KOPT-K1 (cell line): ENCODE measurements at regions not wholly inside any gene's neighbourhood (a gene's known extent, or its start where the extent isn't known, plus 50 kb on each side); places are given as distances from the start of the nearest gene placed in this dataset.

ENCODE experiments used
- H3K27ac ChIP-seq: fragments of 200-600 bp; sonication (generic); 2 replicates; pipeline ENCODE4 v1.5.1; 2016; ENCODE audit warnings: antibody characterized with exemption, mild to moderate bottlenecking, low read depth, low read length; ENCODE audit not compliant: poor library complexity, severe bottlenecking
- H3K36me3 ChIP-seq: fragments of 200-600 bp; sonication (generic); 2 replicates; pipeline ENCODE4 v1.5.1; 2017; ENCODE audit warnings: antibody characterized with exemption, mild to moderate bottlenecking, low read length, moderate library complexity; ENCODE audit not compliant: insufficient read depth
- H3K9me3 ChIP-seq: fragments of 200-600 bp; sonication (generic); 2 replicates; pipeline ENCODE4 v1.5.1; 2017; ENCODE audit warnings: antibody characterized with exemption, low read length, mild to moderate bottlenecking; ENCODE audit not compliant: insufficient read depth, poor library complexity, severe bottlenecking

DNA sequence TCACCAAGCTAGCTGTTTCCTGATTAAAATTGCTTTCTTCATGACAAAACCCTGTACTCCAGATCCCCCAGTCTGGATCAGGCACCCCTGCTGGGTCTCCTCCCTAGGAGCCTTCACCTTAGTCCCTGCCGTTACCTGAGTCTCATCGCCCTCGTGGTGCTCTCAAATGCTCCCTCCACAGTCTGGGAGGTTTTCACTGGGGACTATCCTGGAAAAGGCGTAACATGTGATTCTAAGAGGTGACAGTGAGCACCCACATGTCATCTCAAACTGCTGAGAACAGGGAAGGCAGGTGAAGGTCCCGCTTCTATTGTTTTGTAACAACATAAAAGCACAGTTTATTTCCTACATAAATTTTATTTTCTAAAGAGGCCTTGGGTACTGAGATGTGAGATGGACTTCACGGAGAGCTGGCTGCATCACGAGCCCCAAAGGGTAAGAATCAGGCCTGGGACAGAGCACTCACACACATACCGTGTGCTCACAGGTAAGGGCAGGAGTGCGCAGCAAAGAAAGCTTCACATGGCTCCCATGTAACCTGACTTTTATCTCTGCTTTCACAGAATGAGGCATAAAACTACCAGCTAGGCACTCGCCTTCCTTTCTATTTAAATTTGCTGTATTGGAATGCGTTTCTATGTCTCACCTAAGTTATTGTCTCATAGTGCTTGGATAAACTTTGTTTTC is 531.5 kb downstream of the RNF144A start:
- no peaks in the 10 kb centered on the region for H3K9me3 ChIP-seq
- no peaks in the 10 kb centered on the region for H3K36me3 ChIP-seq
- no peak overlapping the region for H3K27ac ChIP-seq

DNA sequence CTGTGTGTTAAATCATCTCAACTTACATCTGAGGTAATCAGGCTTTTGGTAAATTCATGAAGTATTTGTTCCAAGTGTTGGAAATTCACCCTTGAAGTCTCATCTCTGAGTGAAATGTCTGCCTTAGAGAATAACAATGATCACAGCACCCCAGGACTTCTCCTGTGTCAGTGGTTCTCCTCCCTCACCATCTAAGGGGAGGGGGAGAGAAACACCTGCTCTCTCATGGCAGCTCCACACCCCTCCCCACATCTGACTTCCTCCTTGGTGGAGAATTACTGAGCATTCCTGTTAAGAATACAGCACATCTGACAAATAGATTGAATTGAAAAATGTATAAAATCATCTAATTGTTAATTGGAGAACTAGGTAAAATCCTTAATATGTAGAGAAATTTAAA is 532.1 kb downstream of the RNF144A start:
- H3K36me3 ChIP-seq, result no peaks in the 10 kb centered on the region
- H3K9me3 ChIP-seq, result no peaks in the 10 kb centered on the region
- H3K27ac ChIP-seq, result no peak overlapping the region

DNA sequence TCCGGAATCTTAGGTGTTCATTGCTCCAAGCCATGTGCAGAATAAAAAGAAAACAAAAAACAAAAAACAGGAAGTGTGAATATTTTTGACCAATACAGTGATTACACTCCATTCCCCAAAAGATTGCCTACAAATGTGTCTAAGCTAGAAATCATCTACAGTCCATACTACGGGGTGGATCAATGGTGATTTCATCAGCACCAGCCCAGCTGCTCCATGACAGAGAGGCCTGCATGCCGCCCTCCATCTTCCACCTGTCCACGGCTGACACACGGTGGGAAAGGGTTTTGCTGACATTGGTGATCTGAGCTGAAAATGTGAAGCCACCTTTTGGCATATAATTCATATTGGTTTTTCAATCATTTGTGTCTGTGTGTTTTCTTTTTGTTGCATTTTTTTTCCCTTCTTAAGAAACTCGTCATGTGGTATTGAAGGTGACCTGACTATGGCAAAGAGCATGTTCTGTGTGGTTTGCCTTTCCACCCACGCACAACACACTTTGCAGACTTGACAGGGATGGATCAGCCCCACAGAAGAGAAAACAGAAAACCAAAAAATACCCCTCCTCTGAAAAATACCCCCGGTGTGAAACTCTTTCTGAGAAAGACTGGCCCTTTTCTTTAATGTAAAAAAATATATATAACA is 533.1 kb downstream of the RNF144A start:
- Histone ChIP-seq H3K36me3 (no peaks in the 10 kb centered on the region), H3K27ac (no peak overlapping the region), H3K9me3 (no peaks in the 10 kb centered on the region)

DNA sequence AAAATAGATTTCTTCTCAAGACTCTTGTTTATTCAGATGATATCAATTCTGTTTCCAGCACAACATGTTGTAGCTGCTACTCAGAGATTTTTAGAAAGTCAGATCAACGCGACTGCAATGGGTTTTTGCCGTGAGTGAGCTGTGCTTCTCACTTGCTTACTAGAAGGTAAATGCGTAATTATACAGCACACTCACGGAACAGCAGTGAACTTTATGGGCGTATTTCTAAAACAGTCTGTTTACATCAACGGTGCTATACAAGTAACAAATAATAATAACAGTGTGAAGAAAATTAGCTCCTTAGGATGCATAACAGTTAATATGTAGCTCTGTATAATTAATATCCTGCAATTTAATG is 533.6 kb downstream of the RNF144A start:
- Histone ChIP-seq H3K36me3 (no peaks in the 10 kb centered on the region), H3K27ac (no peak overlapping the region), H3K9me3 (no peaks in the 10 kb centered on the region)

DNA sequence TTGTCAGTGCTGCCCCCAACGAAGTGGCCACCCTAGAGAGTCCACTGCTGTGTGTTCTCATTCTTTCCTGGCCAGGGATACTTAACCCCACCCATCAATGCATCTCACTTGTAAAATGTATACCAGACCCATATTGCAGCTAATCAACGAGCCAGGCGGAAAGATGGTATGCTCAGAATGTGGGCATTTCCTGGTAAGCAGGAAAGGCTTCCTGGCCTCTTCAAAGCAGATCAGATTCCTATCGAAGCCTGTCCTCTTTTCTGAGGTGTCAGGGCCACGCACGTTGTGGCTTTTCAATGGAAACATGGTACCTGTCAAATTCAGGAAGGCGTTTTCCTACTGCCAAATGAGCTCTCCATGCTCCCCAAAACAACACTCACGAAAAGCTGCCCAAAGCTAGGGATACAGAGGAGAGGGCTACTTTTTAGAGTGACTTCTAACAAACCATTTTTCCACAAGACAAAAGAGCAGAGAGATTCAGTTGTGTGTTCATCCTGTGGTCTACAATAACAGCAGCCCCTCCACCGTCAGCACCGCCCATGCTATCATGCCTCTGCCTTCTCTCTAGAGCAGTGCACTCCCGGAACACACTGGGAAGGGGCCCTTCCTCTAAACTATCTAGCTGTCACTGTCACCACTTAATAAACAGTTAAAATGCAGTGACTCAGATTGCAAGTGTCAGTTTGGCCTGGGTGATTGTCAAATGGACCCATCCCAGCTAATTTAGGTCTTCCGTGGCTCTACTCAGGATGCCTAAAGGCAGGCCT is 535.1 kb downstream of the RNF144A start:
- Histone ChIP-seq H3K9me3 (no peaks in the 10 kb centered on the region), H3K36me3 (no peaks in the 10 kb centered on the region), H3K27ac (no peak overlapping the region)

DNA sequence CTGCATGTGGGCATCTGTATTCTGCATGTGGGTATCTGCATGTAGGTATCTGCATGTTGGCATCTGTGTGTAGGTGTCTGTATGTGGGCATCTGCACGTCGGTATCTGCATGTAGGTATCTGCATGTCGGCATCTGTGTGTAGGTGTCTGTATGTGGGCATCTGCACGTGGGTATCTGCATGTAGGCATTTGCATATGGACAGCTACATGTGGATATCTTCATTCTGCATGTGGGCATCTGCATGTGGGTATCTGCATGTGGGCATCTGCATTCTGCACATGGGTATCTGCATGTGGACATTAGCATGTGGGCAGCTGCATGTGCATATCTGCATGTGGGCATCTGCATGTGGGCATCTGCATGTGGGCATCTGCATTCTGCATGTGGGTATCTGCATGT is 537.4 kb downstream of the RNF144A start:
- no peaks in the 10 kb centered on the region for H3K36me3 ChIP-seq
- no peak overlapping the region for H3K27ac ChIP-seq

DNA sequence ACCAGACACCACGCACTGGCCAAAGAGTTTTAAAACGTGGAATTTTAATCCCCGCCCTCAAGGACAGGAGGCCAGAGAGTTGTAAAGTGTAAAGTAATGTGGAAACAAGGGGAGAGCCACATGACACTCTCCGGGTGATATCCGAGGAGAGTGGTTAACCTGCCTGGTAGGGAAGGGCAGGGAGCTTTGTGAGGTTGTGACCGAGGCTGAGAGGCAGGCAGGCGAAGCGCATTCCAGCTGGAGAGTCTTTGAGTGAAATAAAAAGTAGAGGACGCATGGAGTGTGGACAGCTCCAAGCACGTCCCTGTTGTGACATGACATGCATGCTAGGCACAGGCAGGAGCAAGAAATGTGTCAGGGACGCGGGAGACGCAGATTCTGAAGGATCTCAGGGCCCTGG is 539.5 kb downstream of the RNF144A start:
- Histone ChIP-seq H3K9me3 (no peaks in the 10 kb centered on the region), H3K36me3 (no peaks in the 10 kb centered on the region), H3K27ac (no peak overlapping the region)

More for the DNA sequence above, 537.4 kb downstream of the RNF144A start:
- no peaks in the 10 kb centered on the region for H3K9me3 ChIP-seq

DNA sequence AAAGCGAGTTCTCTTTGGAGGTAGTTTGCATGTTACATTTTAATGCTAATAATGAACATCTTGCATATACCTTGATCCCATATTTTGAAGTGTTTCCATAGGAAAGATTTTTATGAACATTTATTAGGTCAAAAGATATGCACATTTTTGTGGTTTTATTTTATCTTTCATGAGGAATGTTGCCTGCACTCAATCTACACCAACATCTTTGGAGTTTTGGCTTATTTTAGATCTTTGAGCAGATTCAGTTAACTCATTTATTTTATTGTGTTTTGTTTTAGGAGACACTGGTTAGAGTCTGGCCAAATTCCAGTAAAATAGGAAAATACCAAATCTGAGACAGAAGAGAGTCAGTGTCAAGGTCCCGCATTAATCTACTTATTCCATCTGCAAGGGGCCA is 540.9 kb downstream of the RNF144A start:
- H3K27ac ChIP-seq, result no peak overlapping the region
- H3K36me3 ChIP-seq, result no peaks in the 10 kb centered on the region
- no peaks in the 10 kb centered on the region for H3K9me3 ChIP-seq

DNA sequence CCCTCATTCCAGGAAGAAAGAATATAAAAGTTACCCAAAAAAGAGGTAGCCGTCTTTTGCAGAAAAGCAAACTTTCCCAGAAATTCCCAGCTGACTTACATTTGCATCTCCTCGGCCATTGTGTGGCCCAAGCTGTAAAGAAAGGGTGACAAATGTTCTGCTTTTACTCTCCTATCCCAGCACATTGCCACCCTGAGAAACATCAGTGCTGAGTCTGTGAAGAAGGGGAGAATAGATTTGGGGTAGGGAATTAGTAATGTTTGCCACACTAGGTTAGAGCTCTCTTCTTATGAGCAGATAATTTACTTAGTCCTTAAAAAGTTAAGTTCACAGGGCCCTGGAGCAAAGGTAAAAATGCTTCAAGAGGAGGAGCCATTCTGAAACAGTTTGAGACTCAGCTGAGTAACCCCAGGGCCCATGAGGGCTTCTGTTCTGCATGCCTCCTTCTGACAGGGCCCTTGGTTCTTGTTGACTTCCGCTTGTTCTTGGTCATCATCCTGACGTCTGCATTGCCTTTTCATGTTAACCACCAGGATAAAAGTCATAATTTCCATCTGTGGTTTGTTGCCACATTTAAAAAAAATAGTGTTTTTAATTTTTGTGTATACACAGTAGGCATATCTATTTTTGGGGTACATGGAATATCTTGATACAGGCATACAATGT is 550.7 kb downstream of the RNF144A start:
- H3K36me3 ChIP-seq, result no peaks in the 10 kb centered on the region
- no peaks in the 10 kb centered on the region for H3K9me3 ChIP-seq
- H3K27ac ChIP-seq, result no peak overlapping the region

DNA sequence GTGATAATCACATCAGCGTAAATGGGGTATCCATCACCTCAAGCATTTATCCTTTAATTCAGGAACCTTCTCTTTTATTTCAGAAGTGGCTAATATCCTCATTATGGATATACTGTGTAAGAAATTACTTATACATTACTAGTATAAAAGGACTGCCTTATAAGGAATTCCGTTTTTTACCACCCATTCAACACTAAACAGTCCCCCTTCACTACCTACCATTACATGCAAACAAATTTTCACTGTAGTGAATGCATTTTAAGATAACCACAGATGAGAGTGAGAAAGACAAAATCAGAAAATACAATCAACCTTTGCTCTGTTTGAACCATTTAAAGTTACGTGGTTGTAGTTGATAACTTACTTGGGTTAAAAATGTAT is 551.2 kb downstream of the RNF144A start:
- Histone ChIP-seq H3K27ac (no peak overlapping the region), H3K36me3 (no peaks in the 10 kb centered on the region), H3K9me3 (no peaks in the 10 kb centered on the region)

DNA sequence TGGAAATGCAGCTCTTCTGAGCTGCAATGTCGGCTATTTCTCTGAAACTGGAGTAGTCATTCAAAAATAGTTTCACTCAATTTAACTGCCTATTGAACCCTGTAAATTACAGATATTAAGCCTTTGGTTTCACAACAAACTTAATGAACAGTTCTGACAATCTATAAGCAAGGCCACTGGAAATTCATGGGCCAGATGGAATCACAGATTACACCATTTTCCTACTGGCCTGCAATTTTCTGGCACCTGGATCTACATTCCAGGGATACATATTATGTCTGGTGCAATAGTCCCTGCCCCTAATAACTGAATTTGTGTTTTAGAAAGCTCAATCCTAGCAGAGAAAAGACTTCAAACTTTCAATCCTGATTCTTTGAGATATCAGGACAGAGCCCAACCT is 551.7 kb downstream of the RNF144A start:
- Histone ChIP-seq H3K9me3 (no peaks in the 10 kb centered on the region), H3K27ac (no peak overlapping the region), H3K36me3 (no peaks in the 10 kb centered on the region)

DNA sequence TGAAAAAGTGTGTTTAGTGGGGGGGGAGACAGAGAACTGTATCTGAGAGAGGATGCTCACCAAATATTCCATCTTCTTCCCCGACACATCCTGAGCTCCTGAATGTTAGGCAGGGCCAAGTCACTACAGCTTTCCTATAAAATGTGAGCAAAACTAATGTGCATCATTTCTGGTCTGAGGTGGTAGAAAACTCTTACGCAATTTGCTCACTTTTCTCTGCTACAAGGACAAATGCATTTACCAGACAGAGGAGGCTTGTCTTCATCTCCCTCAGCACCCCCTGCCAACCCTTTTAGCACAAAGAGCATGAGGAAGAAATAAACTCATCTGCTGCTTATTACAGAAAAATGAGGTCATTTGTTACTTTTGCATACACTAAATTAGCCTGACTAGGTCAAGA is 554.0 kb downstream of the RNF144A start:
- Histone ChIP-seq H3K9me3 (no peaks in the 10 kb centered on the region), H3K36me3 (no peaks in the 10 kb centered on the region), H3K27ac (no peak overlapping the region)

DNA sequence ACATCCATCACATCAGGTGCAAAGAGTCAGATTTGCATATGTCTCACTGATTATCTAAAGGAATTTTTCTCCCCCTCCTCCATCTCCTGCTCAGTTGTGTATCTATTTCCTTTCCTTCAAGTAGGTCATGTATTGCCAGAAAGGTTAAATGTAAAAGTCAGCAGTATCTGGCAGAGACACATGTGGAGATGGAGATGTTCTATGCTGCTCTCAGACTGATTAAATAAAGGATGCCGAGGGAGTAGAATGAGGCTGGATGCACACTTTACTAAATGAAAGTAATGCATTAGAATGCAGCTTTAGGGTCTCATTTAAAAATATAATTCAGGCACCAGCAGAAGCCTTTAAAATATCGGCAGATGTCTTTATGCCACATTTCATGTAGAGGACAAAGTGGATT is 555.3 kb downstream of the RNF144A start:
- H3K27ac ChIP-seq, result no peak overlapping the region
- H3K9me3 ChIP-seq, result no peaks in the 10 kb centered on the region
- H3K36me3 ChIP-seq, result no peaks in the 10 kb centered on the region

DNA sequence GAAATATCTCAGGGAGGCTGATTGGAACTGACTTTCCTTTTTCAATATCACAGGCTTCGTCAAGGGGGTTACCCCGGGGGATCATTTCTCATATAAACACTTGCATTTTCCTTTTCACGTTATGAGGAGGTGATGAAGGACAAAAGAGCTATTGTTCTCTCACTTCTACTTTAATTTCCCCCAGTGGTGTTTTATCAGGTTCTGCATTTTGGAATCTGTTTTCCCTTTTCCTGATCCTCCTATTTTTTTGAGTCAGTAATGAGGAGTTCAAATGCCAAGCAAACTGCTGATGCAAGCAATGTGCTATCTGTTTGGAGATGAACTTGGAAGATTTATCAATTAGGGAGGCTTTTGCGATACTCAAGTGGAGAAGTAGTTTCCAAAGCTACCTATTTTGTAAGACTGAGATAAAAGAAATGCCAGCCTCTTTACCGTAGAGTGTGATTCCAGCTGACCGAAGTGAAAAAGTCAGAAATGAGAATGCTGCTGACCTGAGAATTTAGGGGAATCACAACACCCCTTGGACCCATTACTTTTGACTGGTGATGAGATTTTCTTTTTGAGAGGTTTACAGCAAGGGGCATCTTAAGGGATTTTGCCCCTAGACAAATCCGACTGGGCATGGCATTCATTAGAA is 556.0 kb downstream of the RNF144A start:
- Histone ChIP-seq H3K27ac (no peak overlapping the region), H3K9me3 (no peaks in the 10 kb centered on the region), H3K36me3 (no peaks in the 10 kb centered on the region)

DNA sequence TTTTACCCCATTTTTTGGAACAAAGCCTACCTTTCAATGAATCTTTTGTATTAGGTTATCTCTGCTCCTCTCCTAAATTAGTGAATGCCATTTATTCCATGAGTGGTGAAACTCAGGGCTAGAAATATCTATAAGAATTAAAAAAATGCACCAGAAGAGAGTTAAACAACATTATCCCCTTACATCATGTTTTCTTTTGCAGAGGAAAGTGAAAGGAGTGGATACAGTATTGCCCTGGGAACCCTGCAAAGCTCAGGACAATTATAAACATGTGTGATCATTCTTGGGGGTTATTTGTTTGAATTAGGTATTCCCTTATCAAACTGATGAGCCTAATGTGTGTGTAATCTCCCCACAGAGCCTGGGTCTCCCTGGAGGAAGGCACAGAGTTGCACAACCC is 559.2 kb downstream of the RNF144A start:
- Histone ChIP-seq H3K27ac (no peak overlapping the region), H3K9me3 (no peaks in the 10 kb centered on the region), H3K36me3 (no peaks in the 10 kb centered on the region)
